Loucy (cell line): ENCODE measurements at regions not wholly inside any gene's neighbourhood (a gene's known extent, or its start where the extent isn't known, plus 50 kb on each side); places are given as distances from the start of the nearest gene placed in this dataset.

Experiments used
- H2AFZ ChIP-seq: fragments of 200-600 bp; sonication (generic); 2 replicates; pipeline ENCODE4 v1.6.0; 2016; ENCODE audit warnings: antibody characterized with exemption, mild to moderate bottlenecking, low read length, moderate library complexity
- H3F3A ChIP-seq: fragments of 200-600 bp; 2 replicates; pipeline ENCODE4 v1.6.0; 2016; ENCODE audit warnings: antibody characterized with exemption, low read depth, mild to moderate bottlenecking
- H3K27me3 ChIP-seq: fragments of 200-600 bp; sonication (generic); 2 replicates; pipeline ENCODE4 v1.6.1; 2014; ENCODE audit warnings: low read length, mild to moderate bottlenecking; ENCODE audit not compliant: insufficient read depth, poor library complexity, severe bottlenecking
- H3K36me3 ChIP-seq: fragments of 200-600 bp; sonication (generic); 2 replicates; pipeline ENCODE4 v1.6.1; 2016; ENCODE audit warnings: low read length; ENCODE audit not compliant: insufficient read depth
- H3K4me1 ChIP-seq: fragments of 200-600 bp; sonication (generic); 2 replicates; pipeline ENCODE4 v1.5.1; 2014; ENCODE audit warnings: low read length, mild to moderate bottlenecking; ENCODE audit not compliant: insufficient read depth, poor library complexity, severe bottlenecking
- H3K4me2 ChIP-seq: fragments of 200-600 bp; sonication (generic); 2 replicates; pipeline ENCODE4 v1.6.0; 2014; ENCODE audit warnings: antibody characterized with exemption, low read length, low read depth, mild to moderate bottlenecking; ENCODE audit not compliant: poor library complexity, severe bottlenecking
- H3K4me3 ChIP-seq: fragments of 200-600 bp; sonication (generic); 2 replicates; pipeline ENCODE4 v1.5.1; 2014; ENCODE audit warnings: low read length, mild to moderate bottlenecking, mixed read lengths; ENCODE audit not compliant: poor library complexity, severe bottlenecking
- H3K79me2 ChIP-seq: fragments of 200-600 bp; sonication (generic); 2 replicates; pipeline ENCODE4 v1.6.1; 2014; ENCODE audit warnings: low read length; ENCODE audit not compliant: insufficient read depth
- H3K9ac ChIP-seq: fragments of 200-600 bp; sonication (generic); 2 replicates; pipeline ENCODE4 v1.6.0; 2014; ENCODE audit warnings: mild to moderate bottlenecking, low read depth, low read length, moderate library complexity; ENCODE audit not compliant: poor library complexity, severe bottlenecking
- H3K9me2 ChIP-seq: fragments of 200-600 bp; sonication (generic); replicated peaks from 2 replicates; pipeline ENCODE4 v1.6.1; 2016; ENCODE audit warnings: low read depth, low read length, mixed read lengths
- H3K9me3 ChIP-seq: fragments of 200-600 bp; sonication (generic); 2 replicates; pipeline ENCODE4 v1.6.1; 2014; ENCODE audit warnings: mild to moderate bottlenecking, antibody characterized with exemption, low read length, low read depth; ENCODE audit not compliant: insufficient read depth
- H4K20me1 ChIP-seq: fragments of 200-600 bp; sonication (generic); 2 replicates; pipeline ENCODE4 v1.6.0; 2014; ENCODE audit warnings: antibody characterized with exemption, low read length, mild to moderate bottlenecking; ENCODE audit not compliant: insufficient read depth, poor library complexity, severe bottlenecking
- EZH2phosphoT487 ChIP-seq: fragments of 200-600 bp; IDR thresholded peaks from 2 replicates; pipeline ENCODE4 v1.6.1; 2018; ENCODE audit warnings: antibody characterized with exemption, mild to moderate bottlenecking, moderate library complexity, borderline replicate concordance
- TF ChIP-seq, protein P1 (sequence below): fragments of 200-600 bp; sonication (generic); conservative IDR thresholded peaks from 2 replicates; pipeline ENCODE4 v1.5.1; 2014; ENCODE audit warnings: mild to moderate bottlenecking, antibody characterized with exemption, low read length

DNA sequence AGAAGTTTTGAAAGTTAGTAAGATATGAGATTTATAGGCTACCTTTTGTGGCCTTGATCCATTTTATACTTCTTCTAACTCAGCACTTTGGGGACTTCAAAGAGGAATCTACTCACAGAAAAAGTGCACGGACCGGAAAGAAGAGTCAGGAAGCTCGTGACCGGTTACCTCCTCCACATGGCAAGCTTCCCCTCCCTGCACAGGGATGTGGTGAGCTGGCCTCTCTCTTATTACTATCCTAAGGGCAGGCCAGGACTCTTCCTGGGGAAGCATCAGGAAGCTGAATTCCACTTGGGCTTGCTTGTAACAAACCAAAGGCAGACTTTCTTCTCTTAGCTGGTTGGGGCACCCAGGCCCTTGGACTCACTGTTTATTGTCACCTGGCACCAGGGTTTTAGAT lies 170.8 kb upstream of the GLI3 start:
- no peak overlapping the region for H2AFZ ChIP-seq
- H3K27me3 ChIP-seq, result no peaks in the 10 kb centered on the region
- no peaks in the 10 kb centered on the region for H4K20me1 ChIP-seq
- H3K9me2 ChIP-seq, result no peaks in the 10 kb centered on the region
- no peak overlapping the region for H3K4me2 ChIP-seq
- no peaks in the 10 kb centered on the region for H3K36me3 ChIP-seq
- no peaks in the 10 kb centered on the region for H3K79me2 ChIP-seq
- H3K9ac ChIP-seq, result no peak overlapping the region
- no peaks in the 10 kb centered on the region for H3F3A ChIP-seq
- TF ChIP-seq, protein P1, sequence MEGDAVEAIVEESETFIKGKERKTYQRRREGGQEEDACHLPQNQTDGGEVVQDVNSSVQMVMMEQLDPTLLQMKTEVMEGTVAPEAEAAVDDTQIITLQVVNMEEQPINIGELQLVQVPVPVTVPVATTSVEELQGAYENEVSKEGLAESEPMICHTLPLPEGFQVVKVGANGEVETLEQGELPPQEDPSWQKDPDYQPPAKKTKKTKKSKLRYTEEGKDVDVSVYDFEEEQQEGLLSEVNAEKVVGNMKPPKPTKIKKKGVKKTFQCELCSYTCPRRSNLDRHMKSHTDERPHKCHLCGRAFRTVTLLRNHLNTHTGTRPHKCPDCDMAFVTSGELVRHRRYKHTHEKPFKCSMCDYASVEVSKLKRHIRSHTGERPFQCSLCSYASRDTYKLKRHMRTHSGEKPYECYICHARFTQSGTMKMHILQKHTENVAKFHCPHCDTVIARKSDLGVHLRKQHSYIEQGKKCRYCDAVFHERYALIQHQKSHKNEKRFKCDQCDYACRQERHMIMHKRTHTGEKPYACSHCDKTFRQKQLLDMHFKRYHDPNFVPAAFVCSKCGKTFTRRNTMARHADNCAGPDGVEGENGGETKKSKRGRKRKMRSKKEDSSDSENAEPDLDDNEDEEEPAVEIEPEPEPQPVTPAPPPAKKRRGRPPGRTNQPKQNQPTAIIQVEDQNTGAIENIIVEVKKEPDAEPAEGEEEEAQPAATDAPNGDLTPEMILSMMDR, result no peak
- TF ChIP-seq EZH2phosphoT487, result no peak
- no peak overlapping the region for H3K4me3 ChIP-seq
- H3K4me1 ChIP-seq, result no peaks in the 10 kb centered on the region
- H3K9me3 ChIP-seq, result no peaks in the 10 kb centered on the region

DNA sequence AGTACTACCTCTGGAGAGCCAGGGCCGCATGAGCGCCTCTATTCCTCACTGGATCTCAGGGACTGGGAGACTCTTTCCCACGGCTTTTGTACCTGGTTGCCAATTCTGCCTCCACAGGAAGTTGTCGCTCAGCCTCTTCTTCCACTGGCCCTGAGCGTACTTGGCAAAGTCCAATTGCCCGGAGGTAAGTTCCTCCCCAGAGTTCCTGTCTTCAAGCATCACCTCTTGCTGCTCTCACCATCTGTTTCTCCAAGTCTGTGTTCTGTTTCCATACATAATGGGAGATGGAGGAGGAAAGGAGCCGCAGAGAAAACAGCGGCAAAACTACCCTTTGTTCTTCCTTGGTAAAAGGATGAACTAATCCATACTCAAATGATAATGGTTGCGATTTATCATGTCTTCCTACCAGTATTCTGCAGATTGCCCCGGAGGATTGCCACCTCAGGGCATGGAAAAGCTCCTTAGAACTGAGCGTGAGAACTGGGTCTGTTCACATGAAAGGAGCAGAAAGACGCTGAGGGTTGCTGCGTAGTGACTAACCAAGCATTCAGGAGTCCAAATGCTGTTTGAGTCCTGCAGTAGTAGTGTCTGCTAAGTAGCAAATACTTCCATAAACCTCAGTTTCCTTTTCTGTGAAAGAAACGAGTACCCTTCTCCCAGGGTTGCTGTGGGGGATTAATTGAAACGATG lies 170.2 kb upstream of the GLI3 start:
- no peak overlapping the region for H3K9ac ChIP-seq
- H3K4me2 ChIP-seq, result no peak overlapping the region
- H3K4me1 ChIP-seq, result no peaks in the 10 kb centered on the region
- H3K36me3 ChIP-seq, result no peaks in the 10 kb centered on the region
- no peak for TF ChIP-seq EZH2phosphoT487
- TF ChIP-seq, protein P1, result no peak
- no peaks in the 10 kb centered on the region for H3K9me2 ChIP-seq
- H2AFZ ChIP-seq, result no peak overlapping the region
- no peaks in the 10 kb centered on the region for H3K27me3 ChIP-seq
- no peaks in the 10 kb centered on the region for H4K20me1 ChIP-seq
- H3K9me3 ChIP-seq, result no peaks in the 10 kb centered on the region
- no peaks in the 10 kb centered on the region for H3F3A ChIP-seq
- no peak overlapping the region for H3K4me3 ChIP-seq
- H3K79me2 ChIP-seq, result no peaks in the 10 kb centered on the region

DNA sequence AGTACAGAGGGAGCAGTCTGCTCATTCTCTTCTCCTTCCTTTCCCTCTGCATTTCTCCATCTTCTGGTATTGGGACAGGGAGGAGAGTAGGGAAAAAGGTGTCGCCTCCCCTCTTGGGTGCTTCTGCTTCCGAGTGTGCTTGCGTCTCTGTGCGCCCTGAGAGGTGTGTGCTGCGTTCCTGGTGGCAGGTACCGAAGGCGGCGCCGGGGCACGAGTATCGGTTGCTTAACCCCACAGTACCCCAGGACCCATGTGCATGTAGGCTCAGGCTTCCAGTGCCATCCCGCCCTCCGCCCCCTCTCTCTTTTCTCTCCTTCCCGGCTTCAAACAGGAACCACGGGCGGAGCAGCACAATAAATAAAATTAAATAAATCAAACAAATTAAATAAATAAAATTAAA lies 169.3 kb upstream of the GLI3 start:
- TF ChIP-seq, protein P1, result no peak
- TF ChIP-seq EZH2phosphoT487, result no peak
- Histone ChIP-seq H3K36me3 (no peaks in the 10 kb centered on the region), H3K4me3 (no peak overlapping the region), H3K4me2 (no peak overlapping the region), H4K20me1 (no peaks in the 10 kb centered on the region), H2AFZ (no peak overlapping the region), H3K4me1 (no peaks in the 10 kb centered on the region), H3K9me2 (no peaks in the 10 kb centered on the region), H3K9me3 (no peaks in the 10 kb centered on the region), H3K9ac (no peak overlapping the region), H3F3A (no peaks in the 10 kb centered on the region), H3K27me3 (no peaks in the 10 kb centered on the region), H3K79me2 (no peaks in the 10 kb centered on the region)
